Uterus (tissue), 3 donors: ENCODE measurements at regions not wholly inside any gene's neighbourhood (a gene's known extent, or its start where the extent isn't known, plus 50 kb on each side); places are given as distances from the start of the nearest gene placed in this dataset.

ENCODE experiments used
- DNase-seq, 2 donors: peaks; one replicate each; pipeline ENCODE4 v3.0.0-alpha.2; 2019 to 2020
- H3K27ac ChIP-seq, 2 donors: fragments of 200-600 bp; sonication (generic); 1 replicate in 1 of 2; 2 replicates in 1 of 2; pipeline ENCODE4 v1.5.1; 2016 to 2018
- H3K27me3 ChIP-seq, 2 donors: fragments of 200-600 bp; sonication (generic); one replicate each; pipeline ENCODE4 v1.5.1; 2018 to 2019; ENCODE audit warnings: control low read depth in 1 of 2
- H3K36me3 ChIP-seq, 2 donors: fragments of 200-600 bp; sonication (generic); one replicate each; pipeline ENCODE4 v1.5.1; 2019; ENCODE audit warnings: control low read depth in 1 of 2
- H3K4me1 ChIP-seq, 2 donors: fragments of 200-600 bp; sonication (generic); one replicate each; pipeline ENCODE4 v1.5.1; 2018 to 2019; ENCODE audit warnings: control low read depth in 1 of 2
- H3K4me3 ChIP-seq, 2 donors: fragments of 200-600 bp; sonication (generic); 1 replicate in 1 of 2; 2 replicates in 1 of 2; pipeline ENCODE4 v1.5.1; 2018 to 2019; ENCODE audit warnings: mild to moderate bottlenecking in 1 of 2
- H3K9me3 ChIP-seq, 2 donors: fragments of 200-600 bp; sonication (generic); one replicate each; pipeline ENCODE4 v1.5.1; 2019; ENCODE audit warnings: control low read depth in 1 of 2
- POLR2A ChIP-seq, 2 donors: fragments of 450-650 bp; IDR thresholded peaks; one replicate each; pipeline ENCODE4 v1.6.1; 2016; ENCODE audit warnings: antibody characterized with exemption in 2 of 2, mild to moderate bottlenecking in 1 of 2, moderate library complexity in 1 of 2
- intact Hi-C: fragments of 100-400 bp; cut with DNase I; formaldehyde crosslinking; loops from one replicate; pipeline ENCODE4 v1.15.1; 2023; ENCODE audit warnings: low total_unique reads
- TF ChIP-seq, protein P1 (sequence below), 4 experiments: fragments of 200-600 bp in 2 of 4; fragments of 450-650 bp in 2 of 4; sonication (generic) in 2 of 4; IDR thresholded peaks; one replicate each; pipeline ENCODE4 v1.5.1; 2016 to 2019; ENCODE audit warnings: antibody characterized with exemption in 4 of 4, mild to moderate bottlenecking in 2 of 4, moderate library complexity in 1 of 4
- donor health status: DM: yes; HTN: yes; CAD: no.

DNA sequence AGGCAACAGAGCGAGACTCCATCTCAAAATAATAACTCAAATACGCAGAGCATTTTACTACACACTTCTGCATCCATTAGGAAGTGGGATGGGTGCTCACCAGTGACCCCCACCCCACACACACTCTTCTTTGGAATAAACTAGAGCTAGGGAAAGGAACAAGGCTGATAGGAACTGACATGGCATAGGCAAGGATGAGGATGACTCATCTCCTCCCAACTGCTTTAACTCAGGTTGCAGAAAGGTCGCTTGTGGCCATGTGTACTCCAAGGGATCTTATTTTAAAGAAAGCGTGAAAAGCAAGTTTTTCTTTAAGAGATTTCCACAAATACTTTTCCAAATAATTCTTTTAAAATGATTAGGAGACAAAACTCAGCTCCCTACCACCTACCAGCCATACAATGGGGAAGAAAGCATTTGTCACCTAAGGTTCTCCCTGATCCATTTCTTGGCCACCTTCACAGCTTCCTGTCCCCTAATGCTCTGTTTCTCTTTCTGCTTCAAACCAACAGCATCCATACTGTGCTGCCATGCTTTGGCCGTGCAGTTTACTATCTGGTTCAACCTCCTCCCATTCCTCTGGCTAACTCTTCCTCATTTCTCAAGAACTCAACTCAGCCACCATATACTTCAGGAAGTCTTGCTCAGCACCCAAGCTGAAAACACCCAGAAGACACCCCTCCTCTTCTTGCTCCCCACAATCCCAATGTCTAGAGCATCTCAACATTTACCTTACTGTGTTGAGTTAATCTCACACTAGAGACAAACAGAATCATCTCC lies 211.9 kb downstream of the ACTL7B start:
- TF ChIP-seq, protein P1, sequence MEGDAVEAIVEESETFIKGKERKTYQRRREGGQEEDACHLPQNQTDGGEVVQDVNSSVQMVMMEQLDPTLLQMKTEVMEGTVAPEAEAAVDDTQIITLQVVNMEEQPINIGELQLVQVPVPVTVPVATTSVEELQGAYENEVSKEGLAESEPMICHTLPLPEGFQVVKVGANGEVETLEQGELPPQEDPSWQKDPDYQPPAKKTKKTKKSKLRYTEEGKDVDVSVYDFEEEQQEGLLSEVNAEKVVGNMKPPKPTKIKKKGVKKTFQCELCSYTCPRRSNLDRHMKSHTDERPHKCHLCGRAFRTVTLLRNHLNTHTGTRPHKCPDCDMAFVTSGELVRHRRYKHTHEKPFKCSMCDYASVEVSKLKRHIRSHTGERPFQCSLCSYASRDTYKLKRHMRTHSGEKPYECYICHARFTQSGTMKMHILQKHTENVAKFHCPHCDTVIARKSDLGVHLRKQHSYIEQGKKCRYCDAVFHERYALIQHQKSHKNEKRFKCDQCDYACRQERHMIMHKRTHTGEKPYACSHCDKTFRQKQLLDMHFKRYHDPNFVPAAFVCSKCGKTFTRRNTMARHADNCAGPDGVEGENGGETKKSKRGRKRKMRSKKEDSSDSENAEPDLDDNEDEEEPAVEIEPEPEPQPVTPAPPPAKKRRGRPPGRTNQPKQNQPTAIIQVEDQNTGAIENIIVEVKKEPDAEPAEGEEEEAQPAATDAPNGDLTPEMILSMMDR (IDR thresholded peaks at IDR 0.05) = no peak
- no peak for TF ChIP-seq POLR2A (IDR thresholded peaks at IDR 0.05)
- Histone ChIP-seq H3K27ac (no peak overlapping the region), H3K36me3 (no peaks in the 10 kb centered on the region), H3K4me1 (no peaks in the 10 kb centered on the region), H3K4me3 (no peak overlapping the region), H3K27me3 (no peaks in the 10 kb centered on the region), H3K9me3 (no peaks in the 10 kb centered on the region)
- DNase-seq = no peak
- intact Hi-C loops = no loop called here

DNA sequence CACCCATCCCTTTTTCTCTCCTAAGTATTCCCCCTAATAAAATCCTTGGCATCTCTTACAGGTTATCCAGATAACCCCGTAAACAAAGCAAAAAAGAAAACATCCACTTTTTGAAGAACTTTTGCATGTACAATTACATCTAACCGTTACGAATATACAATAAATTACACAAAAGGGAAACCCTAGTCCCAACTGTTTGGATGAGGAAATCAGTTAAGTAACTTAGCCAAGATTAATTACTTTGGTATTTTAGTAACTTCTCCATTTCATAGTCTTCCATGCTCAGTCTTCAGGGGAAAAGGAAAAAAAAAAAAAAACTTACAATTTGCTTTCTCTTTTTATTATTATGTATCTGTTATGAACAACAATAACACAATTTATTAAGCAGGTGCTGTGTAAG lies 212.9 kb downstream of the ACTL7B start:
- no peaks in the 10 kb centered on the region for H3K4me1 ChIP-seq
- TF ChIP-seq, protein P1 (IDR thresholded peaks at IDR 0.05) = no peak
- TF ChIP-seq POLR2A (IDR thresholded peaks at IDR 0.05) = no peak
- no peaks in the 10 kb centered on the region for H3K27me3 ChIP-seq
- H3K9me3 ChIP-seq = no peaks in the 10 kb centered on the region
- no peaks in the 10 kb centered on the region for H3K36me3 ChIP-seq
- no peak overlapping the region for H3K4me3 ChIP-seq
- intact Hi-C loops = no loop called here
- H3K27ac ChIP-seq = no peak overlapping the region
- DNase-seq = no peak

DNA sequence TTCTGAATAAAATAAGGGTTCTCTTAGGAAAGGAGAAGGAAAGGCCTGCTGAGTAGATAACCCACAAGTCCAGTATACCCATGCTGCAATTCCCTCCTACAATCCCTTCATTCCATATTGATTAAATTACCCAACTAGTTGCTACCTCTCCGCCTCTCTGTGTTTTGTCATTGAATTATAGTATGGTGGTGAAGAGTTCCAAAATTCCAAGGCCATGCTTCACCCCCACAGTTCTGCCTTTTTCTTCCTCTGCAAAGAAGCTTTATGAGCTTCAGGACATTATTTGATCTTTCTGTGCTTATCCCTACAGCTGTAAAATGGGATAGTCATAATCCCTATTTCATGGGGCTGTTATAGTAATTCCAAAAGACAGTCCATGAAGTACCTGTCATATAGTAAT lies 215.6 kb downstream of the ACTL7B start:
- intact Hi-C loops = no loop called here
- TF ChIP-seq POLR2A (IDR thresholded peaks at IDR 0.05) = no peak
- TF ChIP-seq, protein P1 (IDR thresholded peaks at IDR 0.05) = no peak
- no peaks in the 10 kb centered on the region for H3K27me3 ChIP-seq
- H3K27ac ChIP-seq = no peak overlapping the region
- no peak overlapping the region for H3K4me3 ChIP-seq
- H3K36me3 ChIP-seq = no peaks in the 10 kb centered on the region
- H3K4me1 ChIP-seq = no peaks in the 10 kb centered on the region
- H3K9me3 ChIP-seq = no peaks in the 10 kb centered on the region
- no peak for DNase-seq

DNA sequence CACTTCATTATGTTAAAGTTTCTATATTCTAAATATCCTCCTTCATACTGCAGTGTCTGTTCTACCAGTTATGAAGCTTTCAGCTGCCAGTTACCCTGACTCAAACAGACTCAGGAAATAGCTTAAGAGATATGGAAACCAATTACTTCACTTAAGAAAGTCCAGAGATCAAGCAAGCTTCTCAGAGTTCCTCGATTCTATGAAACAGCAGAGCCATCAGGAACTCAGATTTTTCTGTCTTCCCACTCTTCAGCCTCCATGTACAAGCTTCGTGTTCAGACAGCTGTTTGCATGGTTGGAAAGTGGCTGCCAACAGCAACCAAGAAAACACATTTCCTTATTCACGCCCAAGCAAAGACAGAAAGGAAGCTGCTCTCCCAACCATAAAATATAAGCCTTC lies 216.1 kb downstream of the ACTL7B start:
- intact Hi-C loops = no loop called here
- Histone ChIP-seq H3K4me1 (no peaks in the 10 kb centered on the region), H3K27me3 (no peaks in the 10 kb centered on the region), H3K9me3 (no peaks in the 10 kb centered on the region), H3K4me3 (no peak overlapping the region), H3K27ac (no peak overlapping the region), H3K36me3 (no peaks in the 10 kb centered on the region)
- DNase-seq = no peak
- TF ChIP-seq, protein P1 (IDR thresholded peaks at IDR 0.05) = no peak
- no peak for TF ChIP-seq POLR2A (IDR thresholded peaks at IDR 0.05)

DNA sequence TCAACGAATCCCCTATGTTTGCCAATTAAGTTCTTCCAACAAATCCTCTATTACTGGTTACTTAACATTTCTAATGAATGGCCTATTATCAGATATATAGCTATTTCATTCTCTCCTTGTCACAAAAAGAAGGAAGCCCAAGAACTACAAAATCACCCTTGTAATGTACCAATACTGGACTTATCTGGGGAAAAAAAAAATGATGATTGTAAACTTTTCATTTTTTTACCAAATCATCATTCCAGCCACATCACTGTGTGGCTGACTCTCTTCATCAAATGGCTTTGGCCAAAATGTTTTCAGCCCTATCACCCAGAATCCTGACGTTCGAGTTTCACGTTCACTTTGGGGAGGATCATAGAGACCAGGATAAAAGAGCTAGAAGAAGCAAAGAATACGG lies 216.7 kb downstream of the ACTL7B start:
- H3K9me3 ChIP-seq = no peaks in the 10 kb centered on the region
- no peaks in the 10 kb centered on the region for H3K36me3 ChIP-seq
- H3K4me3 ChIP-seq = no peak overlapping the region
- no peaks in the 10 kb centered on the region for H3K27me3 ChIP-seq
- H3K27ac ChIP-seq = no peak overlapping the region
- TF ChIP-seq, protein P1 (IDR thresholded peaks at IDR 0.05) = no peak
- TF ChIP-seq POLR2A (IDR thresholded peaks at IDR 0.05) = no peak
- intact Hi-C loops = no loop called here
- no peak for DNase-seq
- no peaks in the 10 kb centered on the region for H3K4me1 ChIP-seq
